SIG-M5 treated with dmso at 0.1 percent for 504 hours (cell line): ENCODE measurements at regions not wholly inside any gene's neighbourhood (a gene's known extent, or its start where the extent isn't known, plus 50 kb on each side); places are given as distances from the start of the nearest gene placed in this dataset.
"Not testable (repeated sequence)": the region's sequence is repeated elsewhere in the genome, so short reads cannot be mapped to it uniquely, and the experiment has no call there.

Source experiments
- DNase-seq: peaks from one replicate; lab custom pipeline; 2025; ENCODE audit not compliant: unreplicated experiment; lab: John Stamatoyannopoulos, UW

DNA sequence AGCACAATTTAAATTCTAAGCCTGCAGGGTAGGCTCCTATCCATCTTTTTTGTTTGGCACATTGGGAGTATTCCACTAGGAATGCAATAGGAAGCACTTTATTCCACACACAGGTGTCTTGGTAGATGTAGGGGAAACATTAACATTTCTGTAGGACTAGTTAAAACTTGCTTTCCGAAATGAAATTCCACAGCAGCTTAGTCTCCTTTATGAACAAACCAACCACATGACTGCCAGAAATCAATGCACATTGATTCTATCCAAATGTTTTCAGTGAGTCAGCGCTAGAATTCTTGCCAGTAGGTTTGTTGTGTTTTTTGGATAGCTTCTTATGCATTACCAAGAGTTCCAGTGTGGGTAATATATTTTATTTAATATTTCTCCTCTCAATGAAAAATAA is 207.9 kb upstream of the CSNK1A1L start:
- no peak for DNase-seq

GRCh38 chr13:37306778-37307544 is 201.5 kb upstream of the CSNK1A1L start:
- no peak for DNase-seq

GRCh38 chr13:37303606-37304005 is 198.1 kb upstream of the CSNK1A1L start:
- DNase-seq = no peak

GRCh38 chr13:37302686-37303085 is 197.2 kb upstream of the CSNK1A1L start:
- DNase-seq = no peak

- DNase-seq = no peak
Observed at GRCh38 chr13:37295573-37295972, 190.1 kb upstream of the CSNK1A1L start.

DNA sequence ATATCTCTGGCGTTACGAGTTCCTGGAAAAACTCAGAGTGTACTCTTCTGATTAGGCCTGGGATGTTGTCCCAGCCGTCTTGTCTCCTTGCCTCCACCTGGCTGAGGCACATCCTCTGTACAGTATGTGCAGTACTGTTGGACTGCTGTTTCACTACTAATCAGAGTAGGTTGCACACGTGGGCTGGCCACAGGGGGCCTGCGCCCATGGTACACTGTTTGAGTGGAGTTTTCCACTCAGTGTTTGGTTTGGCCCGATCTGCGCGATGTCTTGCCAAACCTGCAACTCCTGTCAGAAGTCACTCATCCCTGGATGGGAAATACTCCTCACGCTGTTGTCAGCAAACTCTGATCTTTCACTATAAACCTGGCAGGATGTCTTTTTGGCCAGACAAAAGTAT is 189.6 kb upstream of the CSNK1A1L start:
- no peak for DNase-seq

DNA sequence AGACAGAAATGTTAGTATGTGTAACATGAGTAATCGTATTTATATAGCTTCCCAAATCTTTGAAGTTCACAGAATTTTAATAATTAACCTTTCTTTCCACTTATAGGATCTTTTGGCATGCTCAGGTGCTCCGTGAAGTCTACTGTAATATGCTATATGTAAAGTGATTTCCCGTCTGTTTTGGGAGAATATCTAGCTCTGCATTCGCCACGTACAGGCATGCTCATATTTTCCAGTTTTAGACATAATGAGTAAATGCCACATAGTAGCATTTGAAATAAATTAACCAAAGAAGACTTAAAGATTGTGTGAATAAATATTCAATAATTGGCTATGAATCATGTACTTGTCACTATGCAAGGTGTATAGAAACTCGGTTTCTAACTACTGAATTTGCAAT is 189.0 kb upstream of the CSNK1A1L start:
- DNase-seq = no peak

DNA sequence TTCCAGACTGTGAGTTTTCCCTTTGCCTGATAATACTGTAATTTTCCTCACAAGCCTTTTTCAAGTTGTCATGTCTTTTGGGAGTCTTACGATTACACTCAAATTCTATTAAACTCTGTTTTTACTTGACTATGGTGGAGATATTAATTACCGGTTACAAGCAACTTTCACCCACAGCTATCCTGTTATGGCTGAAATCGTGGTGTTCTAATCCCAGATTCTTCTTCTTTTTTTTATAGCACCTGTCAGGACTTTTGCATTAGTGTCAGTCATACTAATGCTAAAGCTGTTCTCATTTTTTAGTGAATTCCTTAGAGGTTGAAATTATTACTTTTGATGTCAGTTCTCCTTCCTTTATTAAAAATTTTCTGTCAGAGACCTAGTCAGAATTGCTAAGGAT is 187.8 kb upstream of the CSNK1A1L start:
- no peak for DNase-seq

- DNase-seq = no peak
Observed at GRCh38 chr13:37290716-37291505, 185.4 kb upstream of the CSNK1A1L start.

GRCh38 chr13:37289212-37289935 is 183.9 kb upstream of the CSNK1A1L start:
- DNase-seq = no peak

GRCh38 chr13:37288057-37288720 is 182.7 kb upstream of the CSNK1A1L start:
- no peak for DNase-seq

- DNase-seq = not testable (repeated sequence)
Observed at GRCh38 chr13:37280231-37280630, 174.8 kb upstream of the CSNK1A1L start.

DNA sequence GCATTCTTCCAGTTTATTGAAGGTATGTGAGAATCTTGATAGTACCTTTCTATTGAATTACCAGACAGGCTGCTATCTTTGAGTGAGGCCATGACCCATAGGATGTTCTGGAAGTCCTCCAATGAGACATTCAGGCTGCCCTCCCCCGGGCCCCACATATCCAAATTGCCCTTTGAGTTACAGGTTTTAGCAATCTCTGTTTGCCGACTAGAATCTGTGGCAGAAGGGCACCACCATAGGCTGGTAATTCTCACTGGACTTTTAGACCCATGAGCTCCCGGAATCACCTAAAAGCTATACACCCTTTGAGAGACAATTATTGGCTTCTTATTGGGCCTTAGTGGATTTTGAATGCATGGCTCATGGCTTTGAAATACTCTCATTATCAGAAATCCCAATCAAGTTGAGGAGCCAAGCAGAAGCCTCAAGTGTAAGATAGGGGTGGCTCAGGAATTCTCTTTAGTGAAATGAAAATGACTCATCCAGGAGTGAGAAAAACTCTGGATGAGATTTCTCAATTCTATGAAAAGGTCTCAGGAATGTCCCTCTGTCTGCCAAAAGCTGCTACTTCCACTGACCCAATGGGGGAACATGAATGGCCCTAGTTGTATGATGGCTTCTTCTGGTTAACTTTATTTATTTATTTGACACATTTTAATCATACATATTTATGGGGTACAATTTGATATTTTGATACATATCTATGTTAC is 172.1 kb upstream of the CSNK1A1L start:
- DNase-seq = no peak

DNA sequence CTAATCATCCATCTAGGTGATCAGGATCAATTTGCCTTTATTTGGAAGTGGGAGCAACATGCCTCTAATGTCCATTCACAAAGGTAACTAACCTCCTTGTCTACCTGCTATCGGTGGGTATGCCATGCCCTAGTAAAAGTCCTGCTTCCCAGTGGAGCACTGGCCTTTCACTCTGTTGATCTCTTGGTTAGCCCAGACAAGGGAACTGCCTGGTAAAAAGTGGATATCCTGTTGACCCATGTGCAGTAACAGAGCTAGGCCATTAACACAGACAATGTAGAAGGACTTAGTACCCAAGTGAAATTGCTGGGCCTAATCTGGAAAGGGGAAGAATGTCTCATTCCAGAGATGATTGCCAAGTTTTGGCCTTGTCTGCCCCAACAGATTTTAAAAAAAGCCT is 171.5 kb upstream of the CSNK1A1L start:
- DNase-seq = no peak

GRCh38 chr13:37274569-37275497 is 169.4 kb upstream of the CSNK1A1L start:
- no peak for DNase-seq

DNA sequence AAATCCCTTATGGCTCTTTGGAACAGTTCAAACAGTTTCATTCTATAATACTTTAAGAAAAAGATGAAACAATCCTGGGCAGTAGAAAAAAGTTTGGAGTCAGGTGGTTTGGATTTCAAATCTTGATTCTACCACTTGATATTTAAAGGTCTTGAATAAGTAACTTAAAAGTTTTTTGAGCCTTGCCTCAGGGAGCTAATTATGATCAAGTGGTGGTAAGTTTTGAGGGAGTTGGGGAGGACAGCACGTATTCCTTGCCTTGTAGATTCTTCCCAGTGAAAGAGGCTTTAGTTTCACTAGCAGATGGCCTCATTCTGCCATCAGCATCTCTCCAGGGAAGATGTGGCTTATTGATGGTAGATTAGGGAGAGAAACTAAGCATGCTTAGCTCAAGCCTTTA is 168.4 kb upstream of the CSNK1A1L start:
- DNase-seq = no peak

GRCh38 chr13:37270226-37271001 is 164.9 kb upstream of the CSNK1A1L start:
- DNase-seq = no peak

GRCh38 chr13:37263871-37264270 is 158.4 kb upstream of the CSNK1A1L start:
- DNase-seq = no peak

DNA sequence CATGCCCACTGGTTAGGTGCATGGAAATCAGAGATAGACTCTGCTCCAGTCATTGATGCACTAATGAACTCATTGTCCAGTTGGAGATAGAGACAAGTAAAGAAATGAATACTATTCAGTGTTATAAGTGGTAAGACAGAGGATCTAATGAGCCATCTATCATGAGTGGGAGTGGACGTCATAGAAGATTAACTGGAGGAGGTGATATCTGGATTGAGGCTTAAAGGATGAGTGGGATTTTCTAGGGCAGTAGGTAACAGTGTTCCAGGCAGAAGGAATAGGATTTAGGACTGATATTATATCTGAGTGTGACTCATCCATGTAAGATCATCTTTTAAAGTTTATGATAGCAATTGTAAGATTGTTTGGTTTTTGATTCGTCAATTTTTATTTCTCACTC is 152.2 kb upstream of the CSNK1A1L start:
- no peak for DNase-seq
